Endothelial cell of umbilical vein (primary cell): ENCODE measurements at regions not wholly inside any gene's neighbourhood (a gene's known extent, or its start where the extent isn't known, plus 50 kb on each side); places are given as distances from the start of the nearest gene placed in this dataset.

ENCODE experiments used
- BruUV-seq: library from RNA; stranded (reverse); fragments of 400-500 nt; replicated peaks from 2 replicates; lab custom pipeline; 2021; lab: Mats Ljungman, UMichigan
- CTCF ChIA-PET: fragments of 300-600, 350-600 bp; sonication (Branson Sonifier 250); formaldehyde crosslinking; loops from one replicate; lab custom pipeline; 2021; ENCODE audit warnings: antibody characterized with exemption, inconsistent platforms; lab: Charles Lee
- POLR2A ChIA-PET: fragments of 300-600, 350-600 bp; sonication (Branson Sonifier 250); formaldehyde crosslinking; loops from one replicate; lab custom pipeline; 2021; ENCODE audit warnings: antibody characterized with exemption, inconsistent platforms; lab: Charles Lee
- DNase-seq: peaks from one replicate; pipeline ENCODE4 v3.0.0-alpha.2; 2011; ENCODE audit warnings: low read depth, low spot score
- FAIRE-seq: peaks from 2 replicates; lab custom pipeline; 2011; peaks lifted over from hg19 to GRCh38; lab: Jason Lieb, UNC
- H2AFZ ChIP-seq: 2 replicates; pipeline ENCODE4 v1.6.0; 2012; ENCODE audit warnings: low read depth, low read length, control low read depth, inconsistent platforms
- H3K27ac ChIP-seq: 2 replicates; pipeline ENCODE4 v1.5.1; 2011; ENCODE audit warnings: low read depth, mild to moderate bottlenecking, control low read depth, low read length, moderate library complexity; ENCODE audit not compliant: insufficient read depth
- H3K27me3 ChIP-seq, 2 experiments: 2 replicates each; pipeline versions ENCODE4 v1.6.0 to v1.6.1; 2011; ENCODE audit warnings: low read length in 2 of 2, mixed read lengths in 1 of 2; ENCODE audit not compliant: control insufficient read depth in 2 of 2, insufficient read depth in 2 of 2
- H3K36me3 ChIP-seq, 2 experiments: 2 replicates in 1 of 2; 3 replicates in 1 of 2; pipeline ENCODE4 v1.5.1; 2011; ENCODE audit warnings: low read length in 2 of 2, mild to moderate bottlenecking in 1 of 2, moderate library complexity in 1 of 2; ENCODE audit not compliant: control insufficient read depth in 2 of 2, insufficient read depth in 2 of 2; ENCODE audit errors: extremely low read depth in 1 of 2
- H3K4me1 ChIP-seq: 3 replicates; pipeline ENCODE4 v1.5.1; 2011; ENCODE audit warnings: mild to moderate bottlenecking, low read length; ENCODE audit not compliant: control insufficient read depth, insufficient read depth; ENCODE audit errors: extremely low read depth
- H3K4me2 ChIP-seq: 2 replicates; pipeline ENCODE4 v1.6.1; 2011; ENCODE audit warnings: low read length, control low read depth, mixed read lengths; ENCODE audit not compliant: insufficient read depth
- H3K4me3 ChIP-seq, 3 experiments: fragments of 200-600 bp in 1 of 3; sonication (generic), shearing (Covaris generic) in 1 of 3; replicated peaks in 1 of 3; 2 replicates each; pipeline ENCODE4 v1.5.1; 2011 to 2016; ENCODE audit warnings: control low read depth in 3 of 3, low read length in 3 of 3, mild to moderate bottlenecking in 2 of 3, inconsistent platforms in 1 of 3, low read depth in 1 of 3, moderate library complexity in 1 of 3; ENCODE audit not compliant: insufficient read depth in 1 of 3
- H3K79me2 ChIP-seq: 2 replicates; pipeline ENCODE4 v1.6.0; 2012; ENCODE audit warnings: low read length, inconsistent platforms; ENCODE audit not compliant: control insufficient read depth, insufficient read depth
- H3K9ac ChIP-seq: replicated peaks from 2 replicates; pipeline ENCODE3; 2011; ENCODE audit warnings: low read length, control low read depth; ENCODE audit not compliant: insufficient read depth; ENCODE audit errors: extremely low read depth
- H3K9me1 ChIP-seq: replicated peaks from 3 replicates; pipeline ENCODE4 v1.6.0; 2011; ENCODE audit warnings: mild to moderate bottlenecking, low read length; ENCODE audit not compliant: control insufficient read depth, insufficient read depth; ENCODE audit errors: extremely low read depth
- H3K9me3 ChIP-seq: replicated peaks from 2 replicates; pipeline ENCODE4 v1.5.1; 2012; ENCODE audit warnings: low read length, inconsistent platforms; ENCODE audit not compliant: control insufficient read depth, insufficient read depth
- H4K20me1 ChIP-seq: replicated peaks from 2 replicates; pipeline ENCODE3; 2011; ENCODE audit warnings: mild to moderate bottlenecking, low read length; ENCODE audit not compliant: control insufficient read depth, insufficient read depth; ENCODE audit errors: extremely low read depth
- CTCF ChIP-seq, 2 donors: IDR thresholded peaks; 1 replicate in 1 of 2; 2 replicates in 1 of 2; pipeline ENCODE4 v1.5.1; 2011; ENCODE audit warnings: low read length in 2 of 2, mild to moderate bottlenecking in 2 of 2, moderate library complexity in 2 of 2, control low read depth in 1 of 2, inconsistent platforms in 1 of 2, low read depth in 1 of 2; ENCODE audit not compliant: insufficient read depth in 1 of 2; ENCODE audit errors: extremely low read depth in 1 of 2
- EZH2 ChIP-seq: IDR thresholded peaks from 2 replicates; pipeline ENCODE4 v1.6.1; 2012; ENCODE audit warnings: borderline replicate concordance, low read depth, mild to moderate bottlenecking, moderate library complexity, low read length, inconsistent platforms; ENCODE audit not compliant: severe bottlenecking
- FOS ChIP-seq: IDR thresholded peaks from 2 replicates; pipeline ENCODE4 v1.6.1; 2011; ENCODE audit warnings: mild to moderate bottlenecking, low read length, moderate library complexity, borderline replicate concordance; ENCODE audit not compliant: insufficient read depth
- GATA2 ChIP-seq: IDR thresholded peaks from 2 replicates; pipeline ENCODE4 v1.7.0; 2011; ENCODE audit warnings: low read depth, mild to moderate bottlenecking, moderate library complexity, mixed read lengths, low read length; ENCODE audit not compliant: insufficient read length, insufficient read depth
- JUN ChIP-seq: IDR thresholded peaks from 2 replicates; pipeline ENCODE4 v1.6.1; 2011; ENCODE audit warnings: borderline replicate concordance, low read depth; ENCODE audit not compliant: insufficient read length, insufficient read depth
- MAX ChIP-seq: IDR thresholded peaks from 2 replicates; pipeline ENCODE4 v1.6.1; 2011; ENCODE audit not compliant: insufficient read depth, insufficient read length
- MYC ChIP-seq: IDR thresholded peaks from one replicate; pipeline ENCODE4 v1.6.1; 2011; ENCODE audit warnings: mild to moderate bottlenecking, low read depth, low read length
- POLR2A ChIP-seq: IDR thresholded peaks from 2 replicates; pipeline ENCODE4 v1.6.1; 2012; ENCODE audit warnings: low read depth, mild to moderate bottlenecking, control low read depth, low read length
- POLR2AphosphoS5 ChIP-seq: IDR thresholded peaks from 2 replicates; pipeline ENCODE4 v1.6.1; 2012; ENCODE audit warnings: low read depth, mild to moderate bottlenecking, control low read depth, low read length, moderate library complexity; ENCODE audit not compliant: insufficient read depth
- dilution Hi-C: fragments of 300-500 bp; cut with MboI; formaldehyde crosslinking; loops from one replicate; pipeline ENCODE4 v1.15.0; 2019; ENCODE audit warnings: low sequenced_read_pairs; ENCODE audit not compliant: extremely low pct_ligation_motif_present
- intact Hi-C: fragments of 100-400 bp; cut with micrococcal nuclease; formaldehyde crosslinking; loops from one replicate; pipeline ENCODE4 v1.10.0; 2022

DNA sequence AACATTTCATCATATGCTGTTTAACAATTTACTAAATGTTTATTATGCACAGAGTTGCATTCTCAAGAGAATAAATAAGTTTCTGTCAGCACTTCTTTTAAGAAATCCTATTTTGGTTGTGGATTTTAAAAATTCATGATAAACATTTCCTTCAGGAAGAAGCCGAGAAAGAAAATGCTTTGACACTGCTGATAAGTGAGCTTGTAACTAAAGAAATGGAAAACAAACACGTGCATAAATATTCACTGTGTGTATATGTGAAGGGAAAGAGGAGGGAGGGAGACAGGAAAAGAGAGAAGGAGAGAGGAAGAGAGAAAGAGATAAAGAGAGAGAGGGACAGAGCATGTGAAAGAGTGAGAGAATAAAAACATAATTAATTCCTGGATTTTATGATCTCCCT is 1165.0 kb downstream of the DIAPH3 start:
- Histone ChIP-seq H3K79me2 (no peaks in the 10 kb centered on the region), H3K9me1 (no peaks in the 10 kb centered on the region), H3K27me3 (no peaks in the 10 kb centered on the region), H2AFZ (peak overlapping the region; percentile 76), H3K27ac (no peak overlapping the region), H3K4me1 (no peaks in the 10 kb centered on the region), H3K9ac (no peak overlapping the region), H3K36me3 (no peaks in the 10 kb centered on the region), H3K9me3 (no peaks in the 10 kb centered on the region), H4K20me1 (no peaks in the 10 kb centered on the region), H3K4me3 (no peak overlapping the region), H3K4me2 (no peak overlapping the region)
- no TSS peak for BruUV-seq
- ChIA-PET CTCF (interaction anchor here (0.9 to 1.3 kb wide), 3 partner anchors 9 to 1374 kb away, joined by 3 to 4 read pairs (median 4); no protein-coding TSS in a partner anchor), POLR2A (no interaction called here)
- FAIRE-seq (no peak), DNase-seq (peak; percentile 62)
- intact Hi-C loops (loop anchor here (10.0 kb wide), 1 partner anchor 316 kb away; no protein-coding TSS in a partner anchor), dilution Hi-C loops (no loop called here)
- no peak for TF ChIP-seq EZH2
- TF ChIP-seq GATA2: no peak
- TF ChIP-seq POLR2AphosphoS5: no peak
- no peak for TF ChIP-seq FOS
- TF ChIP-seq MAX: no peak
- TF ChIP-seq POLR2A: no peak
- TF ChIP-seq CTCF (IDR thresholded peaks at IDR 0.05; ENCODE audit: extremely low read depth in 1 of 2, insufficient read depth in 1 of 2, low read depth in 1 of 2, low read length in 2 of 2): no peak
- TF ChIP-seq JUN: no peak
- no peak for TF ChIP-seq MYC
